ENCODE measurements at regions not wholly inside any gene's neighbourhood (a gene's known extent, or its start where the extent isn't known, plus 50 kb on each side); places are given as distances from the start of the nearest gene placed in this dataset.

- TF ChIP-seq POLR2A (IDR thresholded peaks at IDR 0.05) (no peak), CTCF (IDR thresholded peaks at IDR 0.05) (no peak)
These were observed 221.3 kb upstream of the RAB6C start for GRCh38 chr2:129757915-129758783.
